ENCODE measurements at regions not wholly inside any gene's neighbourhood (a gene's known extent, or its start where the extent isn't known, plus 50 kb on each side); places are given as distances from the start of the nearest gene placed in this dataset.

DNA sequence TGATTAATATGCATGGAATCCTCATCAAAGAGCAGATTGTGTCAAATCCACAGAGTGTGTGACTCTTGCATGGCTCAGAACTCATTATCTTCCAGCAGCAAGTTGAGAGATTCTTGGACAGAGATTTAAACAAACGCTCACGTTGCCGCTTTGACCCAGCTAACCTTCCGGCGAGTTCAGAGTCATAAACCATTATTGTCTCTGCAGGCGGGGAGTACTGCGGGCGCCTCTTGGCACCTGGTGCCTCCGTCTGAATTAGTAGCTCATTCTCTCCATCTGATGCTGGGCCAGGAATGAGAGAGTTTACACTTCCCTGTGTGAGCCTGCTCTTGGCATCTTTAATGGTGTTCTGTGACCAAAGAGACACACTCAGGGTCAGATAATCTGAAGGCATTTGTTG is 138.6 kb upstream of the WSCD1 start:
- no peaks in the 10 kb centered on the region for H3K36me3 ChIP-seq
- no peaks in the 10 kb centered on the region for H3K27me3 ChIP-seq
- H3K9me3 ChIP-seq, result no peaks in the 10 kb centered on the region
- TF ChIP-seq POLR2A (IDR thresholded peaks at IDR 0.05) (no peak), CTCF (IDR thresholded peaks at IDR 0.05) (no peak)
- no peak for DNase-seq
- H3K27ac ChIP-seq, result no peak overlapping the region
- no peaks in the 10 kb centered on the region for H3K4me1 ChIP-seq
- no peak overlapping the region for H3K4me3 ChIP-seq

DNA sequence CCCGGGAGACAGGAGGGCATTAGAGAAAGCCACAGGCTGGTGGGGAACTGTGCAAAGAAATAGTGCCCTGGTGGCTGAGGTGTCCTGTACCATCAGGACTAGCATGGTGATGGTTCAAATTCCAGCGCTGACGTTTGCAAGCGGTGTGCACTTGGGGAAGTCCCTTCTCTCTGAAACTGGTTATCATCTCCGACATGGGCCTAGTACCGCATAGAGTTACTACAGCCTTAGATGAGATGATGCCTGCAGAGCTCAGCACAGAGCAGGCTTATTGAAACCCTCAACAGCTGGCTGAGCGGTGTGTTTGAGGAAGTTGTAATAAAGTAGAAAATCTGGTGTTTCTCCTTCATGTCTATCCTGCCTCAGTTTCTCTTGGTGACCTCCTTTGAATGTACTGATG is 136.7 kb upstream of the WSCD1 start:
- no peak for DNase-seq
- Histone ChIP-seq H3K4me1 (no peaks in the 10 kb centered on the region), H3K27ac (no peak overlapping the region), H3K36me3 (no peaks in the 10 kb centered on the region), H3K9me3 (no peaks in the 10 kb centered on the region), H3K27me3 (no peaks in the 10 kb centered on the region), H3K4me3 (no peak overlapping the region)
- TF ChIP-seq CTCF (IDR thresholded peaks at IDR 0.05) (no peak), POLR2A (IDR thresholded peaks at IDR 0.05) (no peak)

DNA sequence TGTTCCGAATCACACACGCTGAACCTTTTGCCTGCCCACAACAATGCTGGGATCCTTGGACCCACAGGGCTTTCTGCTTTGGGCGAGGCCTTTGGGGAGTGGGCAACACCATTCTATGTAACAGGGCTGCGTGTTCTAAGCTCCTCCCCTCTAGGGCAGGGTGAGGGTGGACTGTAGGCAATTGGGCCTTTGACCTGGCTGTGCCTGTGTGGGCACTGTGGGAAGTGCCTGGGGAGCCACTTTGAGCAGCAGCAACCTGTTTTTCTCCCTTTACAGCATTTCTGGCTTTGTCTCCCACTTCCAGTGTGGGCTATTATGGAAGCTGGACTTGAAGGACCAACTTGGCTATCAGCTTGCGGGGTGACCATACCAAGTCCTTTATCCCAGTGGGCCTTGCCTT is 128.9 kb upstream of the WSCD1 start:
- no peak for TF ChIP-seq POLR2A (IDR thresholded peaks at IDR 0.05)
- TF ChIP-seq CTCF (IDR thresholded peaks at IDR 0.05), result no peak
- Histone ChIP-seq H3K4me1 (no peaks in the 10 kb centered on the region), H3K9me3 (no peaks in the 10 kb centered on the region), H3K36me3 (no peaks in the 10 kb centered on the region), H3K4me3 (no peak overlapping the region), H3K27ac (no peak overlapping the region), H3K27me3 (no peaks in the 10 kb centered on the region)
- DNase-seq, result no peak

DNA sequence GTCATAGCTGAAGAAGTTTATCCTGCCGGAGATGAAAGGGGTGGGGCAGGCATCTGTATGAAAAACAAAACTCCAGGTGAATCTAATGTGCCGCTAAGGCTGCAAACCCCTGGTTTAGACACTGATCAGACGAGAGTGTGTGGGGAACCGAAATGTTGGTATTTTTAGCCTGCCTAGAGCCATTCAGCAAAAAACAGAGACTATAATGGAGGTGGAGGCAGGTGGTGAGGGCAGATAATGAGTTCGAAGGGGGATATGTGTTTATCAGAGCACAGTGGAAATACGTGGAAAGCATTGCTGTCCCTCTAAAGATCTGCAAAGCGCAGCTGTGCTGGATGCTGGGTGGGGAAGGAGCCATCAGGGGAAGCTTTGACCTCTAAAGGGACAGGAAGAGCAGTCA is 127.5 kb upstream of the WSCD1 start:
- DNase-seq, result no peak
- no peak overlapping the region for H3K4me3 ChIP-seq
- H3K27ac ChIP-seq, result no peak overlapping the region
- TF ChIP-seq CTCF (IDR thresholded peaks at IDR 0.05) (no peak), POLR2A (IDR thresholded peaks at IDR 0.05) (no peak)
- no peaks in the 10 kb centered on the region for H3K27me3 ChIP-seq
- no peaks in the 10 kb centered on the region for H3K9me3 ChIP-seq
- H3K36me3 ChIP-seq, result no peaks in the 10 kb centered on the region
- H3K4me1 ChIP-seq, result no peaks in the 10 kb centered on the region

DNA sequence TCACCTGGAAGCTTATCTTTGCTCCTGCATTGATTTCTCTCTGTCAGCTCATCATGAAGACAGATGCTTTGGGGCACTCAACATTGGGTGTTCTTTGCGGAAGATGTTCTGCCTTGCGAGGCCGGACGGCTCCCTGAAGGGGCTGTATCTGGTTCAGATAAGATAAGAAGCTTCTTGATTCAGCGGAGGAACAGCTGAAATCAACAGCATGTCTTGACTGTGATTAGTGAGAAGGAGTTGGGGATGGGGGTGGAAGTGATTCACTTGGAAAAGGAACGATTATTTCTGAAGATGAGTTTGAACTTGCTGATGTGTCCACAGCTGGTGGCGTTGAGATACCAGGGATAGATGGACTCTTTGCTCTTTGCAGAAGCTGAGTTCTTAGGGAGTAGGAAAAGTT is 126.9 kb upstream of the WSCD1 start:
- no peaks in the 10 kb centered on the region for H3K36me3 ChIP-seq
- H3K27me3 ChIP-seq, result no peaks in the 10 kb centered on the region
- TF ChIP-seq CTCF (IDR thresholded peaks at IDR 0.05) (no peak), POLR2A (IDR thresholded peaks at IDR 0.05) (no peak)
- DNase-seq, result no peak
- H3K4me3 ChIP-seq, result no peak overlapping the region
- H3K4me1 ChIP-seq, result no peaks in the 10 kb centered on the region
- H3K9me3 ChIP-seq, result no peaks in the 10 kb centered on the region
- no peak overlapping the region for H3K27ac ChIP-seq

- H3K9me3 ChIP-seq, result no peaks in the 10 kb centered on the region
- H3K4me1 ChIP-seq, result no peaks in the 10 kb centered on the region
- no peak overlapping the region for H3K4me3 ChIP-seq
- no peak for DNase-seq
- no peaks in the 10 kb centered on the region for H3K27me3 ChIP-seq
- TF ChIP-seq POLR2A (IDR thresholded peaks at IDR 0.05) (no peak), CTCF (IDR thresholded peaks at IDR 0.05) (no peak)
- H3K36me3 ChIP-seq, result no peaks in the 10 kb centered on the region
- H3K27ac ChIP-seq, result no peak overlapping the region
Measured at GRCh38 chr17:5943982-5944381, 126.2 kb upstream of the WSCD1 start.

All from Peyer's patch (tissue), 4 donors.